ENCODE measurements at regions not wholly inside any gene's neighbourhood (a gene's known extent, or its start where the extent isn't known, plus 50 kb on each side); places are given as distances from the start of the nearest gene placed in this dataset.

GRCh38 chr13:103195762-103196161, 129.5 kb upstream of the SLC10A2 start:
- no peak for TF ChIP-seq CTCF (IDR thresholded peaks at IDR 0.05)
- H3K27ac ChIP-seq = no peak overlapping the region
- ATAC-seq (no peak), DNase-seq (no peak)
- intact Hi-C loops (cut with DNase I) = loop anchor here in 1 of 10 donors (10.0 kb wide), 1 partner anchor 159 kb away; no protein-coding TSS in a partner anchor
- peaks cover 0 to 18% (median 0%) of the 10 kb centered on the region in 11 donors for H3K9me3 ChIP-seq
- 29 to 34% methylated on average over 1 of the region's 1 CpG for WGBS, 2 donors
- H3K27me3 ChIP-seq = peaks cover 0 to 5% (median 0%) of the 10 kb centered on the region in 7 donors
- H3K36me3 ChIP-seq = no peaks in the 10 kb centered on the region
- no peaks in the 10 kb centered on the region for H3K4me1 ChIP-seq
- no peak overlapping the region for H3K4me3 ChIP-seq

- DNase-seq = no peak
- Histone ChIP-seq H3K36me3 (no peaks in the 10 kb centered on the region), H3K27me3 (peaks cover 0 to 5% (median 0%) of the 10 kb centered on the region in 7 donors), H3K9me3 (peaks cover 0 to 11% (median 0%) of the 10 kb centered on the region in 11 donors), H3K4me3 (no peak overlapping the region), H3K27ac (no peak overlapping the region), H3K4me1 (no peaks in the 10 kb centered on the region)
- ATAC-seq = no peak
- TF ChIP-seq CTCF (IDR thresholded peaks at IDR 0.05) = no peak
- 78 to 79% methylated on average over 2 of the region's 2 CpGs for WGBS, 2 donors
- intact Hi-C loops (cut with DNase I) = loop anchor here in 3 of 10 donors (1.0 to 10.0 kb wide), 3 partner anchors 19 to 597 kb away; no protein-coding TSS in a partner anchor
Measured at GRCh38 chr13:103194871-103195270, 128.7 kb upstream of the SLC10A2 start.

DNA sequence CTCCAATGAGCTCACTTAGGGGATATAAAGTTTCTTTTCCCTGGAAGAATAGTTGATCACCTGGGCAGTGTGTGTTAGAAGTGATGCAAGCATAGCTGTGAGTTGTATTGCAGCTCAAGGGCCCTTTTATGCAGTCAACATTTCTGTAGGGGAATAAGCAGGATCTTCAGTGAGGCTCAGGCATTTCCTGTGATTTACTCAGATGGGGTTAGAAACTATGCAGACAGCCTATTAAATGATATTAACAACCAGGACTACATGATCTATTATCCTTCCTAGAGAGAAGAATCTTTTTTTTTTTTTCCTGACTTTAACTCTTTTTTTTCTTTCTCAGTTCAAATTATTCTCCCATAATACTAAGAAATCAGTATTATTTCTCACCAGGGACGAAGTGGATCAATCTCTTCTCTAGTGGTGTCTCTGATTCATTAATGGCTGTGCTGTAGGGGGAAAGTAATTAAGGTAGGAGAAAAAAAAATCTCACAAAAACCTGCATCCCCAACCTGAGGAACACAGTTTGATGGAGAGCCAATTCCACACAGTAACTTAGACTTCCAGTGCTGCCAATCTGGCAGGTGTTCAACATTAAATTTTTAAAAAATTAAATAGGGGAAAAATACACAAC, 126.4 kb upstream of the SLC10A2 start:
- Histone ChIP-seq H3K4me1 (no peaks in the 10 kb centered on the region), H3K4me3 (no peak overlapping the region), H3K36me3 (no peaks in the 10 kb centered on the region), H3K27me3 (peaks cover 0 to 5% (median 0%) of the 10 kb centered on the region in 7 donors), H3K27ac (no peak overlapping the region), H3K9me3 (no peaks in the 10 kb centered on the region)
- WGBS, 2 donors = 80 to 84% methylated on average over 1 of the region's 1 CpG
- no peak for DNase-seq
- ATAC-seq = no peak
- TF ChIP-seq CTCF (IDR thresholded peaks at IDR 0.05) = no peak
- intact Hi-C loops (cut with DNase I) = loop anchor here in 2 of 10 donors (5.0 to 10.0 kb wide), 2 partner anchors 162 to 600 kb away; no protein-coding TSS in a partner anchor

DNA sequence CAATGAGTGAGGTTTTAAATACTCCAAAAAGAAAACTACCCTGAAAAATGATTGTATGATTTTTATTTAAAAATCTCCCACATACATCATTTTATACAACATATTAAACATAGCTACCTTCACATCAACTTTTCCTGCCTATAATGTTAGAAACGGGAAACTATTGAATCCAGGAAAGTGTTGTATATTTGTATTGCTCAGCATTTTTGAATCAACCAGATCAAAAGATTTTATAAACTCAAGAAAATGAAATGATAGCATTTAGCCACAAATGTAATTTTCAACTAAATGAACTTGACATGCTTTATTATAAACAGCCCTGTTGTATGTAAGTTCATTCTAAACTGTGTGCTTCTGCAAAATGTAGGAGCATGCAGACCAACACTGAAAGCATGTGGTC, 124.6 kb upstream of the SLC10A2 start:
- H3K4me1 ChIP-seq = no peaks in the 10 kb centered on the region
- no peaks in the 10 kb centered on the region for H3K36me3 ChIP-seq
- 67 to 83% methylated on average over 1 of the region's 1 CpG for WGBS, 2 donors
- ATAC-seq (no peak), DNase-seq (no peak)
- intact Hi-C loops (cut with DNase I) = loop anchor here in 2 of 10 donors (5.0 to 10.0 kb wide), 2 partner anchors 164 to 601 kb away; no protein-coding TSS in a partner anchor
- no peaks in the 10 kb centered on the region for H3K9me3 ChIP-seq
- H3K27me3 ChIP-seq = peaks cover 0 to 5% (median 0%) of the 10 kb centered on the region in 7 donors
- no peak overlapping the region for H3K27ac ChIP-seq
- no peak overlapping the region for H3K4me3 ChIP-seq
- TF ChIP-seq CTCF (IDR thresholded peaks at IDR 0.05) = no peak
